GM12872 (cell line): ENCODE measurements at regions not wholly inside any gene's neighbourhood (a gene's known extent, or its start where the extent isn't known, plus 50 kb on each side); places are given as distances from the start of the nearest gene placed in this dataset.

Experiments
- TF ChIP-seq, protein P1 (sequence below): IDR thresholded peaks from 3 replicates; pipeline ENCODE4 v1.5.1; 2011; ENCODE audit warnings: low read depth, mild to moderate bottlenecking, low read length, moderate library complexity; ENCODE audit not compliant: insufficient read depth

DNA sequence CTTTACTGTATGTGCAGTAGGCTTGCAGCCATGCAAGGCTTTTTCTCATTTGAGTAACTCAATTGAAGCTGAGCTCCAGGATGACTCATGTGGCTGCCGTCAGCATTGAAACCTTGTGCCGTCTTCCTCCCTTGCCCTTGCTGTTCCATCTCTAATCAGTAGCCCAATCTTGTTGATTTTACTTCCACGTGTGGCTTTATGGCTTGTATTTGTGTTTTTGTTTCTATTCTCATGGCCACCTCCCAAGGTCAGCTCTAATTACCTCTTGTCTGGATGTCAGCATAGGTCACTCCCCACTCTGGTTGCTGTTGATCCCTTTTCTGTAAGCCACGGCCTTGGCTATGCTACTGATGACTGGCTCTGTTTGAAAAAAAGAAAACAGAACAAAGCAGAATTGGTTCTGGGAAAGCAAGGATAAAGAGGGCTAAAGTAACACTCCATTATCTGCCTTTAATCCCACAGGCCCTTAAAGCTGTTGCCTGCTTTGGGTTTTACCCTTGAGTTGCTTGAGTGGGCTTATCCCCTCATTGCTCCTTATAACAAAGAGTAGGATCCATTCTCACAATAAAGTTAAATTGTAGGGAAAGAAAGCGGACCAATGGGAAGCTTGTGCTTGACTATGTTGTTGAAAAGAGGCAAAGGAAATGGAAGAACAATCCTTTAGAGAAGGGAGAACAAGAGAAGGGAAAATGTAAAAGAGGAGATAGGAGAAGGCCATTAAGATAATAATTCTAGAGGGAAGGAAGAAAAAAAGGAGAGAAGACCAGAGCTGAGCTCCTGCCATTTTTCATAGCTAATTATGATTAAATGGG, 173.9 kb upstream of the PGRMC2 start:
- TF ChIP-seq, protein P1, sequence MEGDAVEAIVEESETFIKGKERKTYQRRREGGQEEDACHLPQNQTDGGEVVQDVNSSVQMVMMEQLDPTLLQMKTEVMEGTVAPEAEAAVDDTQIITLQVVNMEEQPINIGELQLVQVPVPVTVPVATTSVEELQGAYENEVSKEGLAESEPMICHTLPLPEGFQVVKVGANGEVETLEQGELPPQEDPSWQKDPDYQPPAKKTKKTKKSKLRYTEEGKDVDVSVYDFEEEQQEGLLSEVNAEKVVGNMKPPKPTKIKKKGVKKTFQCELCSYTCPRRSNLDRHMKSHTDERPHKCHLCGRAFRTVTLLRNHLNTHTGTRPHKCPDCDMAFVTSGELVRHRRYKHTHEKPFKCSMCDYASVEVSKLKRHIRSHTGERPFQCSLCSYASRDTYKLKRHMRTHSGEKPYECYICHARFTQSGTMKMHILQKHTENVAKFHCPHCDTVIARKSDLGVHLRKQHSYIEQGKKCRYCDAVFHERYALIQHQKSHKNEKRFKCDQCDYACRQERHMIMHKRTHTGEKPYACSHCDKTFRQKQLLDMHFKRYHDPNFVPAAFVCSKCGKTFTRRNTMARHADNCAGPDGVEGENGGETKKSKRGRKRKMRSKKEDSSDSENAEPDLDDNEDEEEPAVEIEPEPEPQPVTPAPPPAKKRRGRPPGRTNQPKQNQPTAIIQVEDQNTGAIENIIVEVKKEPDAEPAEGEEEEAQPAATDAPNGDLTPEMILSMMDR, result no peak

DNA sequence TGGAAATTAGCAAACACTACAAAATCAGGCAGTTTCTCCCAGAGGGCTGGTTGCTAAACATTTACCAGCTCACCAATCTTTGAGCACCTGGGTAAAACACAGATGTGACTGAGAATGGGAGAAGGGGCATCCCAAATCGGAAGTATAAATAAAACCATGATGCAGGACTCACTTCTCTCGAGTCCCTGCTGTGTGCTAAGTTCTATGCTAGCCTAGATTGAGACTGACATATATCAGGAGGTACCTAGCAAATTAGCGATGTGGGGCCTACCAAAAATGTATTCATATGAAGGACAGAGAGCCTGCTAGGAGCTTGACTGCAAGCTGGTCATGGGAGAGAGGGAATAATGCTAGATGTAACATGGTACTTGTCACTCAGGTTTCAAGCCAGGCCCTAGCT, 171.9 kb upstream of the PGRMC2 start:
- TF ChIP-seq, protein P1, result no peak

DNA sequence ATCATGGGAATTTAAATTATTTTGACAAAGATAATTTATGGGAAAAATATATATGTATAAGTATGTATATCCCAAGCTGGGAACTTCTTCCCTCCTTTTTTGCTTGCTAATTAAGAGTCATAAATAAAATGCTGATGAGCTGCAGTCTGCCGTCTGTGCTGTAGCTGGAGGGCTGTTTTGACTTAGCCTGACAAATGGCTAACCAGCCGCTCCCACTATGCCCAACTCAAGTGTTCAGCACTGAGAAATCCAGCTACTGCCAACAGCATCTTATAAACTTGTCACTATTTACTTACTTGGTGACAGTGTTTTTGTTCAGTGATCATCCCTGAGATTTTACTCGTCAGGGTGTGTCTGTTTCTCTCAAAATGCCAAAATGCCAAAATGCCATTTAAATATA, 171.2 kb upstream of the PGRMC2 start:
- TF ChIP-seq, protein P1, result no peak

DNA sequence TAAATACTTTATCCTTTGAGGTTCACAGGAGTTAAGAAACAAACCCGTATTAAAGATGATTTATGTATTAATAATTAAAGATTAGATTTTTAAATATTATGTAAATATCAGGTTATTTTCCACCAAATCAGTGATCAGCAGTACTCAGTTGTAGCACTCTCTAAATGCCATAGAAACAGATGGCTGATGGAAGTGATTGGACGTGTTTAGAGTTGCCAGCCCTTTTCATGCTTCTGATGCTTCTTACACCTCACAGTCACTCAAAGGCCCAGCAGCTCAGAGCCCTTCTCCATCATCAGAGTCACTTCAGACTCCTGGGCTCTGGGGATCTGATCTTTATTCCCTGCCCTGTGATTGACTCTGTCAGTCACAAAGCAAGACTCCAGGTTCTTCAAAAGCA, 170.1 kb upstream of the PGRMC2 start:
- TF ChIP-seq, protein P1, result no peak

DNA sequence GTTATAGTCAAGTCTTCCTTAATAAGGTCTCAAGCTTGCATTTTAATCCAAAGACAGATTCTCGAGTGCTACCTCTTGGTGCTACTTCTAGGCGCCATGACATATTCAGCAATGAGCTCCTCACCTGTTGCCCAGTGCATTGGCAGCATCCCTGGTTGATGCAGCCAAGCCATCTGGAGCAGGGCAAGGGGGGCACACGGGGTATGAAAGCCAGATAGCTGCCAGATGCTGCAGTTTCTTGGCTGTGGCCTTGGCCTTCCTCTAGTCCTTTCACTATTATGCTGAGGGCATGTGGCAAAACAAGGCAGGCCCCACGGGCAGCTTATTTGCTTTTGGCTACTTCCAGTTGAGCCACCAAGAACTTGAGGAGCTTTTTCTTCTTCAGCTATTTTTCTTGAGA, 168.6 kb upstream of the PGRMC2 start:
- TF ChIP-seq, protein P1, result no peak

DNA sequence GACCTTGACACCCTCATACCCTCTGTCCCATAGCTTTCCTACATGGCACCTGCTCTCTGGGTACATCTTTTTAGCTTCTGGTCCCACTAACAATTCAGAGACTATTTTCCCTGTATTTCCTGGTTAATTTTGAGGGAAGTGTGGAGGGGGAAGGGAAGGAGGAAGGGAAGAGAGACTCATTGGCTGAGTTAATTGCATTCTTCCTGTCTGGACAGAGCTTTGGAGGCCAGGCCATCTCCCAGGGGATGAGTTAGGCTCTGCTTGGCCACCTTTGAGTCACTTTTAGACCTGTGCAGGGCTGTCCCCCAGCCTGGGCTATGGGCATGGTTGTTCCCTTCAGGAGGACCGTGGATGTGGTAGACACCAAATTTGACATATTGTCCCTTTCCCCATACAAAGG, 167.9 kb upstream of the PGRMC2 start:
- TF ChIP-seq, protein P1, result no peak

DNA sequence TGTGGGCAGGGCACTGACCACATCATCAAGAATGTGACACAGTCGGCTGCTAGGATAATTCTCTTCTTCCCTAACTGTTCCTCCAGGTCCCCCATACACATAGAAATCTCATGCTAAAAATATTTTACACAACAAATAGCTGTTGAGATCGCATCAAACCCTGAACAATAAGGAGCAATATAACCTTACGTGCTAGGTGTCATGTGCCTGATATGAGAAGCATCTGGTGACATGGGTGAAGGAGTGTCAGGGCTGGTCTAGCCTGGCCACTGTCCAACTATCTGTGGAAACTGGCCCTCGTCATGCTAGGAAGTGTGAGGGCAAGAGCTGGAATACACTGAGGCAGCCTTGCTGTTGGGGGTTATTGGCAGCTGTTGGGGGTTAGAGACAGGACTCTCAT, 167.3 kb upstream of the PGRMC2 start:
- TF ChIP-seq, protein P1, result no peak
